NCI-H2196 (cell line): ENCODE measurements at regions not wholly inside any gene's neighbourhood (a gene's known extent, or its start where the extent isn't known, plus 50 kb on each side); places are given as distances from the start of the nearest gene placed in this dataset.
A peak's percentile ranks its signal among the peaks of the same experiment; 100 is the strongest.
"Not testable (repeated sequence)": the region's sequence is repeated elsewhere in the genome, so short reads cannot be mapped to it uniquely, and the experiment has no call there.

ENCODE experiments used
- DNase-seq: peaks from one replicate; lab custom pipeline; 2025; ENCODE audit not compliant: unreplicated experiment; lab: John Stamatoyannopoulos, UW

GRCh38 chr15:100766243-100767000 is 113.2 kb upstream of the ALDH1A3 start:
- no peak for DNase-seq

- DNase-seq: no peak
Observed at GRCh38 chr15:100767001-100767825, 112.4 kb upstream of the ALDH1A3 start.

- DNase-seq: no peak
Observed at GRCh38 chr15:100768501-100768931, 111.1 kb upstream of the ALDH1A3 start.

GRCh38 chr15:100769043-100769974 is 110.3 kb upstream of the ALDH1A3 start:
- DNase-seq: no peak

- no peak for DNase-seq
Observed at GRCh38 chr15:100769975-100770340, 109.7 kb upstream of the ALDH1A3 start.

GRCh38 chr15:100770661-100771584 is 108.7 kb upstream of the ALDH1A3 start:
- DNase-seq: no peak

GRCh38 chr15:100771746-100772145 is 107.9 kb upstream of the ALDH1A3 start:
- peak; percentile 32 for DNase-seq

GRCh38 chr15:100772478-100772877 is 107.2 kb upstream of the ALDH1A3 start:
- DNase-seq: no peak

- no peak for DNase-seq
Observed at GRCh38 chr15:100772892-100773520, 106.6 kb upstream of the ALDH1A3 start.

- DNase-seq: not testable (repeated sequence)
Observed at GRCh38 chr15:100774044-100774443, 105.6 kb upstream of the ALDH1A3 start.

- DNase-seq: no peak
Observed at GRCh38 chr15:100775581-100776185, 103.9 kb upstream of the ALDH1A3 start.

- no peak for DNase-seq
Observed at GRCh38 chr15:100777821-100778220, 101.8 kb upstream of the ALDH1A3 start.

- no peak for DNase-seq
Observed at GRCh38 chr15:100778831-100779288, 100.8 kb upstream of the ALDH1A3 start.

- no peak for DNase-seq
Observed at GRCh38 chr15:100779331-100780207, 100.1 kb upstream of the ALDH1A3 start.

- no peak for DNase-seq
Observed at GRCh38 chr15:100780208-100780800, 99.3 kb upstream of the ALDH1A3 start.

GRCh38 chr15:100781061-100781960 is 98.3 kb upstream of the ALDH1A3 start:
- no peak for DNase-seq
